Esophagus muscularis mucosa (tissue), 4 donors: ENCODE measurements at regions not wholly inside any gene's neighbourhood (a gene's known extent, or its start where the extent isn't known, plus 50 kb on each side); places are given as distances from the start of the nearest gene placed in this dataset.

ENCODE experiments used
- DNase-seq: peaks from one replicate; pipeline ENCODE4 v3.0.0-alpha.2; 2017; ENCODE audit errors: extremely low spot score
- H3K27ac ChIP-seq, 4 donors: fragments of 200-600 bp; sonication (generic); replicated peaks in 1 of 4; 1 replicate in 3 of 4; 2 replicates in 1 of 4; pipeline ENCODE4 v1.5.1; 2016 to 2019; ENCODE audit warnings: mild to moderate bottlenecking in 1 of 4
- H3K27me3 ChIP-seq, 4 donors: fragments of 200-600 bp; sonication (generic); one replicate each; pipeline versions ENCODE4 v1.5.1 to v1.6.0; 2016 to 2019
- H3K36me3 ChIP-seq, 4 donors: fragments of 200-600 bp; sonication (generic); one replicate each; pipeline ENCODE4 v1.5.1; 2016 to 2019
- H3K4me1 ChIP-seq, 4 donors: fragments of 200-600 bp; sonication (generic); one replicate each; pipeline ENCODE4 v1.5.1; 2016 to 2019
- H3K4me3 ChIP-seq, 4 donors: fragments of 200-600 bp; sonication (generic); 1 replicate in 2 of 4; 2 replicates in 2 of 4; pipeline ENCODE4 v1.5.1; 2016 to 2019; ENCODE audit warnings: mild to moderate bottlenecking in 4 of 4, moderate library complexity in 1 of 4
- H3K9me3 ChIP-seq, 4 donors: fragments of 200-600 bp; sonication (generic); 1 replicate in 3 of 4; 2 replicates in 1 of 4; pipeline ENCODE4 v1.5.1; 2016 to 2019
- CTCF ChIP-seq, 3 experiments: fragments of 200-600 bp in 2 of 3; fragments of 450-650 bp in 1 of 3; sonication (generic) in 2 of 3; IDR thresholded peaks; one replicate each; pipeline ENCODE4 v1.5.1; 2017 to 2019; ENCODE audit warnings: antibody characterized with exemption in 3 of 3, mild to moderate bottlenecking in 2 of 3, moderate library complexity in 1 of 3
- EP300 ChIP-seq: sonication (generic); formaldehyde crosslinking; IDR thresholded peaks from one replicate; pipeline ENCODE4 v1.6.1; 2017; ENCODE audit warnings: antibody characterized with exemption
- POLR2A ChIP-seq: fragments of 450-650 bp; IDR thresholded peaks from one replicate; pipeline ENCODE4 v1.6.1; 2017; ENCODE audit warnings: antibody characterized with exemption, moderate library complexity, mild to moderate bottlenecking, low read depth
- POLR2AphosphoS5 ChIP-seq, 2 donors: sonication (generic); formaldehyde crosslinking; IDR thresholded peaks; one replicate each; pipeline ENCODE4 v1.6.1; 2017; ENCODE audit warnings: antibody characterized with exemption in 2 of 2
- WGBS: methylation state at CpG from one replicate; pipeline ENCODE4 v1.1.5; 2018; 5-methylcytosine and 5-hydroxymethylcytosine counted together
- intact Hi-C: fragments of 100-400 bp; cut with DNase I; formaldehyde crosslinking; loops from one replicate; pipeline ENCODE4 v1.15.1; 2023

GRCh38 chr13:29922896-29923295, 72.5 kb upstream of the UBL3 start:
- 98% methylated on average over 3 of the region's 3 CpGs for WGBS
- TF ChIP-seq POLR2AphosphoS5 (IDR thresholded peaks at IDR 0.05) (no peak), EP300 (no peak), CTCF (IDR thresholded peaks at IDR 0.05) (no peak)
- no peaks in the 10 kb centered on the region for H3K9me3 ChIP-seq
- H3K27ac ChIP-seq = peak overlapping the region; percentile 76 to 92 (median 82)
- intact Hi-C loops = loop anchor here (5.0 to 10.0 kb wide), 3 partner anchors 76 to 189 kb away; no protein-coding TSS in a partner anchor
- no peaks in the 10 kb centered on the region for H3K27me3 ChIP-seq
- no peak overlapping the region for H3K4me3 ChIP-seq
- H3K36me3 ChIP-seq = no peaks in the 10 kb centered on the region
- peaks cover 27 to 57% (median 48%) of the 10 kb centered on the region in 4 donors for H3K4me1 ChIP-seq
- no peak for DNase-seq

GRCh38 chr13:29922281-29922821, 71.9 kb upstream of the UBL3 start:
- peaks cover 27 to 57% (median 48%) of the 10 kb centered on the region in 4 donors for H3K4me1 ChIP-seq
- no peak for TF ChIP-seq POLR2AphosphoS5 (IDR thresholded peaks at IDR 0.05)

GRCh38 chr13:29921542-29921941, 71.1 kb upstream of the UBL3 start:
- DNase-seq = no peak
- Histone ChIP-seq H3K27ac (no peak overlapping the region), H3K27me3 (no peaks in the 10 kb centered on the region), H3K4me3 (no peak overlapping the region), H3K36me3 (no peaks in the 10 kb centered on the region), H3K9me3 (no peaks in the 10 kb centered on the region), H3K4me1 (peaks cover 27 to 57% (median 48%) of the 10 kb centered on the region in 4 donors)
- WGBS = 95% methylated on average over 6 of the region's 6 CpGs
- intact Hi-C loops = loop anchor here (5.0 to 10.0 kb wide), 3 partner anchors 74 to 191 kb away; no protein-coding TSS in a partner anchor
- no peak for TF ChIP-seq EP300
- no peak for TF ChIP-seq CTCF (IDR thresholded peaks at IDR 0.05)
- TF ChIP-seq POLR2AphosphoS5 (IDR thresholded peaks at IDR 0.05) = no peak
- TF ChIP-seq POLR2A = no peak

More at GRCh38 chr13:29922281-29922821, 71.9 kb upstream of the UBL3 start:
- no peak for DNase-seq
- 79% methylated on average over 7 of the region's 7 CpGs for WGBS
- H3K9me3 ChIP-seq = no peaks in the 10 kb centered on the region
- no peaks in the 10 kb centered on the region for H3K36me3 ChIP-seq
- intact Hi-C loops = loop anchor here (5.0 to 10.0 kb wide), 3 partner anchors 75 to 190 kb away; no protein-coding TSS in a partner anchor
- no peak overlapping the region for H3K4me3 ChIP-seq
- H3K27me3 ChIP-seq = no peaks in the 10 kb centered on the region
- peak overlapping the region; percentile 76 to 92 (median 82) for H3K27ac ChIP-seq

- no peak for TF ChIP-seq EP300
- no peak for TF ChIP-seq POLR2AphosphoS5 (IDR thresholded peaks at IDR 0.05)
- no peak for TF ChIP-seq CTCF (IDR thresholded peaks at IDR 0.05)
- no peak for TF ChIP-seq POLR2A
- Histone ChIP-seq H3K27ac (no peak overlapping the region), H3K27me3 (no peaks in the 10 kb centered on the region), H3K4me1 (peaks cover 23 to 47% (median 39%) of the 10 kb centered on the region in 4 donors), H3K9me3 (no peaks in the 10 kb centered on the region), H3K36me3 (no peaks in the 10 kb centered on the region), H3K4me3 (no peak overlapping the region)
- WGBS = 46% methylated on average over 5 of the region's 5 CpGs
- DNase-seq = no peak
- intact Hi-C loops = loop anchor here (5.0 to 10.0 kb wide), 3 partner anchors 73 to 192 kb away; no protein-coding TSS in a partner anchor
These were observed 69.7 kb upstream of the UBL3 start for GRCh38 chr13:29920025-29920643.

GRCh38 chr13:29918845-29919244, 68.4 kb upstream of the UBL3 start:
- DNase-seq = no peak
- intact Hi-C loops = no loop called here
- H3K4me1 ChIP-seq = peaks cover 10 to 34% (median 26%) of the 10 kb centered on the region in 4 donors
- H3K9me3 ChIP-seq = no peaks in the 10 kb centered on the region
- no peaks in the 10 kb centered on the region for H3K27me3 ChIP-seq
- no peak overlapping the region for H3K27ac ChIP-seq
- H3K4me3 ChIP-seq = no peak overlapping the region
- WGBS = 71% methylated on average over 4 of the region's 4 CpGs
- TF ChIP-seq EP300 = no peak
- no peak for TF ChIP-seq POLR2A
- TF ChIP-seq POLR2AphosphoS5 (IDR thresholded peaks at IDR 0.05) = no peak
- TF ChIP-seq CTCF (IDR thresholded peaks at IDR 0.05) = no peak
- no peaks in the 10 kb centered on the region for H3K36me3 ChIP-seq
